ENCODE measurements at regions not wholly inside any gene's neighbourhood (a gene's known extent, or its start where the extent isn't known, plus 50 kb on each side); places are given as distances from the start of the nearest gene placed in this dataset.
"Not testable (repeated sequence)": the region's sequence is repeated elsewhere in the genome, so short reads cannot be mapped to it uniquely, and the experiment has no call there.

GRCh38 chr6:71727632-71728294 lies 158.6 kb upstream of the RIMS1 start:
- intact Hi-C loops (cut with DNase I) = no loop called here
- peak in 12 of 42 donors; percentile 3 to 42 (median 14) for DNase-seq

DNA sequence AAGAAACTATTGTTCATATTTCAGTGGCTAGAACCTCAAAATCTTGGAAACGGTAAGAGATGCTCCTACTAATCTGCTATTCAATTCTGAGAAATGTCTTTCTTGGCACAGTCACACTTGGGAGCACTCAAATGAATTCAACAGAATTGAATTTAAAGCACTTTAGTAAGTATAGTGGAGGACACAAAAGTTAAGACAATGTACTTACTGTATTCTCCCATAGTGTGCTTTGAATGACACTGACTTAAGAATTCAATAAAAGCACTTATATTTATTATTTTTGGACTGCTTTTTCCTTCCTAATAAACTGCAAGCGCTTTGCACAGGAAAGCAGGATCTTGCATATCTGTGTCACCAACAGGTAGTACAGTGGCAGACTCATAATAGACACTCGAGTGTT lies 156.1 kb upstream of the RIMS1 start:
- intact Hi-C loops (cut with DNase I) = no loop called here

GRCh38 chr6:71733970-71734899 lies 152.1 kb upstream of the RIMS1 start:
- no peak for DNase-seq
- intact Hi-C loops (cut with DNase I) = no loop called here

More for the DNA sequence above, 156.1 kb upstream of the RIMS1 start:
- no peak for DNase-seq

DNA sequence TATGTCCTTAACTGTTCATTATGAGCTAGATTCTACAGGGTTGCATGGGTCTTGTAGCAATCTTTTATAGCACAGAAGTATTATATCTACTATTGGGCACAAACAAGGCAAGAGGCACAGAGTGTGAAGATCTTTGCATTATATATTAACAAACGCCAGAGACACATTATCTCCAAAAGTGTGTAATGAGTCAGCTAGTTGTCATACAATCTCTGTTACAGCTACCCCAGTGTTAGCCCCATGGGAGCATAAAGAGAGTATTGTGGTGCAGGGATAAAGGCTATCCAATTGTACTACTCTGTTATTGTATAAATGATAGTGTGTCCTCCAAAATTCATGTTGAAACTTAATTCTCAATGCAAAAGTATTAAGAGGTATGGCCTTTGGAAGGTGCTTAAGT lies 148.4 kb upstream of the RIMS1 start:
- DNase-seq = no peak
- intact Hi-C loops (cut with DNase I) = no loop called here

GRCh38 chr6:71745525-71745924 lies 140.8 kb upstream of the RIMS1 start:
- peak in 1 of 42 donors; percentile 3 for DNase-seq
- intact Hi-C loops (cut with DNase I) = no loop called here

DNA sequence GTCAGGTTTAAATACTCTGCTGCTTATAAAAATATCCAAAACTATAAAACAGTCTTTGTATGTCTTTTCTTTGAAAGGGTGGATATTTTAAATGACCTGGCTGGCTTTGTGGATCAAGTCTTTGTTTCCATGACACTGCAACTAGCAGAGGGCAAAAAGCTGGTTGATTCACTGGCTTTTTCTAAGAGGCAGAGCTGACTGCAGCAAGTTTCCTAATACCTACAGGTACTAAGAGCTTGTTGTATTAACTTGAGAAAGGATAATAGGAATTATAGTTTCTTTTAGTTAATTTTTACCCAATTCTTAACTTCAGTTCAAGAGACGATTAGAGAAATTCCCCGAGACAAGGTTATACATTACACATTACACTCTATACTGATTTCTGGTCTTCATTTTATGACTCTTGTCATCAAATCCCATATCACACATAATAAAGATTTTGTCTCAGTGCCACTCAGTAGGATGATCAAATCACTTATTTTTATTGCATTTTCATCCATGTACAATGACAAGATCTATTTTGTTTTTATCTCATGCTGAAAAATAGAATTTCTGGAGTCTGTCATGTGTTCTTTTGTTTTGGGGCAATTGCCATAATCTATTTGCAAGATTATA lies 120.1 kb upstream of the RIMS1 start:
- intact Hi-C loops (cut with DNase I) = no loop called here
- DNase-seq = no peak

- DNase-seq = no peak
- intact Hi-C loops (cut with DNase I) = no loop called here
Observed at GRCh38 chr6:71766796-71767195, 119.6 kb upstream of the RIMS1 start.

DNA sequence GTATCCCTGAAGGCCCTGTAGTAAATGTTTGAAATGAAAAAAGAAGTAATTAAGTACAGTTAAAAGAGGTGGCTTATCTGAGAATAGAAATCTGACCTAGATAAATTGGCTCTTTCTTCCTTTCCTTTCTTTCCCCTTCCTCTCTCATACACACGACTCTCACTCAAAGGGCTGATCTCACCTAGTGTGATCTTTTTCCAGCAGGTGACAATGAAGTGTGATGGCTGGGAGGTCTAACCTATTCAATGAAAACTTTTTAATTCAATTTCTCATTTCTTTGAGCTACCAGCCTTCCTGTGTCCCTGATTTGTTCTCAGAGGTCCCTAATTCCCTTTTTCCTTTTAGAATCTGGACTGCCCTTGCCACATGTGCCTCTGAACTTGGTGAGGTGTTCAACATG lies 118.0 kb upstream of the RIMS1 start:
- intact Hi-C loops (cut with DNase I) = no loop called here
- no peak for DNase-seq

GRCh38 chr6:71808865-71809264 lies 77.5 kb upstream of the RIMS1 start:
- DNase-seq = no peak
- intact Hi-C loops (cut with DNase I) = no loop called here

DNA sequence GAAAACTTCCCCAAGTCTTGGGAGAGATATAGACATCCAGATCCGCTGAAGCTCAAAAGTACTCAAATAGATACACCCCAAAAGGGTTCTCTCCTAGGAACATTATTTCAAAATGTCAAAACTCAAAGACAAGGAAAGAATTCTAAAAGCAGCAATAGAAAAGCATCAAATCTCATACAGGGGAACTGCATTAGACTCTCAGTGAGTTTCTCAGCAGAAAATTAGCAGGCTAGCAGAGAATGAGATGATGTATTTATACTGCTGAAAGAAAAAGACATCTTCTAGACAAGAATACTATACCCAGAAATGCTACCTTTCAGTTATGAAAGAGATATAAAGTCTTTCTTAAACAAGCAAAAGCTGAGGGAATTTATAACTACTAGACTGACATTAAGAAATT lies 75.5 kb upstream of the RIMS1 start:
- intact Hi-C loops (cut with DNase I) = no loop called here
- no peak for DNase-seq

- intact Hi-C loops (cut with DNase I) = no loop called here
- DNase-seq = no peak
Observed at GRCh38 chr6:71822625-71823024, 63.7 kb upstream of the RIMS1 start.

GRCh38 chr6:71832110-71832764 lies 54.1 kb upstream of the RIMS1 start:
- DNase-seq; intact Hi-C loops (cut with DNase I): not testable (repeated sequence)
